HG03342 (cell line): ENCODE measurements at regions not wholly inside any gene's neighbourhood (a gene's known extent, or its start where the extent isn't known, plus 50 kb on each side); places are given as distances from the start of the nearest gene placed in this dataset.

Experiments used
- ATAC-seq: cut with Tn5 transposase; IDR thresholded peaks from one replicate; pipeline ENCODE4 v1.9.1; 2021; ENCODE audit warnings: mild to moderate bottlenecking, moderate library complexity; ENCODE audit not compliant: unreplicated experiment

- ATAC-seq: no peak
Observed at GRCh38 chr6:104621396-104621795, 238.3 kb downstream of the HACE1 start.

- no peak for ATAC-seq
Observed at GRCh38 chr6:104617591-104617990, 242.1 kb downstream of the HACE1 start.

GRCh38 chr6:104614394-104614793 is 245.3 kb downstream of the HACE1 start:
- no peak for ATAC-seq

GRCh38 chr6:104613416-104614001 is 246.2 kb downstream of the HACE1 start:
- no peak for ATAC-seq

- ATAC-seq: no peak
Observed at GRCh38 chr6:104612541-104612940, 247.2 kb downstream of the HACE1 start.

GRCh38 chr6:104608101-104608500 is 251.6 kb downstream of the HACE1 start:
- no peak for ATAC-seq

- no peak for ATAC-seq
Observed at GRCh38 chr6:104607501-104607900, 252.2 kb downstream of the HACE1 start.

- ATAC-seq: no peak
Observed at GRCh38 chr6:104606361-104606760, 253.4 kb downstream of the HACE1 start.

- ATAC-seq: no peak
Observed at GRCh38 chr6:104604685-104605084, 255.0 kb downstream of the HACE1 start.

- no peak for ATAC-seq
Observed at GRCh38 chr6:104603108-104603745, 256.5 kb downstream of the HACE1 start.

GRCh38 chr6:104601721-104602120 is 258.0 kb downstream of the HACE1 start:
- ATAC-seq: no peak

GRCh38 chr6:104601131-104601651 is 258.5 kb downstream of the HACE1 start:
- no peak for ATAC-seq

GRCh38 chr6:104600639-104600931 is 259.1 kb downstream of the HACE1 start:
- ATAC-seq: no peak

- ATAC-seq: no peak
Observed at GRCh38 chr6:104599821-104600638, 259.7 kb downstream of the HACE1 start.

GRCh38 chr6:104597541-104598050 is 262.1 kb downstream of the HACE1 start:
- no peak for ATAC-seq

- no peak for ATAC-seq
Observed at GRCh38 chr6:104596091-104596490, 263.6 kb downstream of the HACE1 start.

- no peak for ATAC-seq
Observed at GRCh38 chr6:104595311-104595820, 264.4 kb downstream of the HACE1 start.

GRCh38 chr6:104591573-104592334 is 268.0 kb downstream of the HACE1 start:
- no peak for ATAC-seq

GRCh38 chr6:104589940-104590339 is 269.8 kb downstream of the HACE1 start:
- no peak for ATAC-seq

GRCh38 chr6:104585646-104586045 is 274.1 kb downstream of the HACE1 start:
- ATAC-seq: no peak

GRCh38 chr6:104580452-104580851 is 279.3 kb downstream of the HACE1 start:
- no peak for ATAC-seq
